Panc1 (cell line): ENCODE measurements at regions not wholly inside any gene's neighbourhood (a gene's known extent, or its start where the extent isn't known, plus 50 kb on each side); places are given as distances from the start of the nearest gene placed in this dataset.

Experiments
- POLR2AphosphoS5 ChIP-seq: IDR thresholded peaks from 2 replicates; pipeline ENCODE4 v1.6.1; 2012; ENCODE audit warnings: mild to moderate bottlenecking, low read depth, low read length, moderate library complexity
- SIN3A ChIP-seq: IDR thresholded peaks from 2 replicates; pipeline ENCODE4 v1.6.1; 2012; ENCODE audit warnings: low read depth, mild to moderate bottlenecking, low read length, moderate library complexity, borderline replicate concordance; ENCODE audit not compliant: insufficient read depth
- TF ChIP-seq, protein P1 (sequence below), 2 experiments: IDR thresholded peaks; 2 replicates each; pipeline ENCODE4 v1.6.1; 2011 to 2012; ENCODE audit warnings: low read depth in 2 of 2, control low read depth in 1 of 2, low read length in 1 of 2, mild to moderate bottlenecking in 1 of 2, moderate library complexity in 1 of 2; ENCODE audit not compliant: insufficient read depth in 1 of 2
- TF ChIP-seq, protein P2 (sequence below): fragments of 450-650 bp; IDR thresholded peaks from 2 replicates; pipeline ENCODE4 v1.5.1; 2017; ENCODE audit warnings: mild to moderate bottlenecking

DNA sequence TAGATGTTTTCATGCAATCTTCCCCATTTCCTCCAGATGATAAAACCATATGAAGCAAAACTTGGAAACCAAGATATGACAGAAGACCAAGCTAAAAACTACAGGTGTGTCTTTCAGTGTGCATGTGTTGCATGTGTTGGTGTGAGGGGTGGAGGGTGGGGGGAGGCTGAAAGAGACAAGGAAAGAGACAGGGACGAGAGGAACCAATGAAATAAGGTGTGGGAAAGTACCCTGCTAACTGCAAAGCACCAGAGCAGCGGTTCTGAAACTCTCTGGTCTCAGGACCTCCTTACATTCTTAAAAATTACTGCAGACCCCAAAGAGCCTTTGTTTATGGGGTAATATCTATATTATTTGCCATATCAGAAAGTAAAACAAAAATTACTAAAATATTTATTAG lies 87.4 kb upstream of the HIVEP3 start:
- TF ChIP-seq, protein P1, sequence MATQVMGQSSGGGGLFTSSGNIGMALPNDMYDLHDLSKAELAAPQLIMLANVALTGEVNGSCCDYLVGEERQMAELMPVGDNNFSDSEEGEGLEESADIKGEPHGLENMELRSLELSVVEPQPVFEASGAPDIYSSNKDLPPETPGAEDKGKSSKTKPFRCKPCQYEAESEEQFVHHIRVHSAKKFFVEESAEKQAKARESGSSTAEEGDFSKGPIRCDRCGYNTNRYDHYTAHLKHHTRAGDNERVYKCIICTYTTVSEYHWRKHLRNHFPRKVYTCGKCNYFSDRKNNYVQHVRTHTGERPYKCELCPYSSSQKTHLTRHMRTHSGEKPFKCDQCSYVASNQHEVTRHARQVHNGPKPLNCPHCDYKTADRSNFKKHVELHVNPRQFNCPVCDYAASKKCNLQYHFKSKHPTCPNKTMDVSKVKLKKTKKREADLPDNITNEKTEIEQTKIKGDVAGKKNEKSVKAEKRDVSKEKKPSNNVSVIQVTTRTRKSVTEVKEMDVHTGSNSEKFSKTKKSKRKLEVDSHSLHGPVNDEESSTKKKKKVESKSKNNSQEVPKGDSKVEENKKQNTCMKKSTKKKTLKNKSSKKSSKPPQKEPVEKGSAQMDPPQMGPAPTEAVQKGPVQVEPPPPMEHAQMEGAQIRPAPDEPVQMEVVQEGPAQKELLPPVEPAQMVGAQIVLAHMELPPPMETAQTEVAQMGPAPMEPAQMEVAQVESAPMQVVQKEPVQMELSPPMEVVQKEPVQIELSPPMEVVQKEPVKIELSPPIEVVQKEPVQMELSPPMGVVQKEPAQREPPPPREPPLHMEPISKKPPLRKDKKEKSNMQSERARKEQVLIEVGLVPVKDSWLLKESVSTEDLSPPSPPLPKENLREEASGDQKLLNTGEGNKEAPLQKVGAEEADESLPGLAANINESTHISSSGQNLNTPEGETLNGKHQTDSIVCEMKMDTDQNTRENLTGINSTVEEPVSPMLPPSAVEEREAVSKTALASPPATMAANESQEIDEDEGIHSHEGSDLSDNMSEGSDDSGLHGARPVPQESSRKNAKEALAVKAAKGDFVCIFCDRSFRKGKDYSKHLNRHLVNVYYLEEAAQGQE (IDR thresholded peaks at IDR 0.05; ENCODE audit: insufficient read depth in 1 of 2, low read depth in 2 of 2, low read length in 1 of 2), result no peak
- TF ChIP-seq, protein P2, sequence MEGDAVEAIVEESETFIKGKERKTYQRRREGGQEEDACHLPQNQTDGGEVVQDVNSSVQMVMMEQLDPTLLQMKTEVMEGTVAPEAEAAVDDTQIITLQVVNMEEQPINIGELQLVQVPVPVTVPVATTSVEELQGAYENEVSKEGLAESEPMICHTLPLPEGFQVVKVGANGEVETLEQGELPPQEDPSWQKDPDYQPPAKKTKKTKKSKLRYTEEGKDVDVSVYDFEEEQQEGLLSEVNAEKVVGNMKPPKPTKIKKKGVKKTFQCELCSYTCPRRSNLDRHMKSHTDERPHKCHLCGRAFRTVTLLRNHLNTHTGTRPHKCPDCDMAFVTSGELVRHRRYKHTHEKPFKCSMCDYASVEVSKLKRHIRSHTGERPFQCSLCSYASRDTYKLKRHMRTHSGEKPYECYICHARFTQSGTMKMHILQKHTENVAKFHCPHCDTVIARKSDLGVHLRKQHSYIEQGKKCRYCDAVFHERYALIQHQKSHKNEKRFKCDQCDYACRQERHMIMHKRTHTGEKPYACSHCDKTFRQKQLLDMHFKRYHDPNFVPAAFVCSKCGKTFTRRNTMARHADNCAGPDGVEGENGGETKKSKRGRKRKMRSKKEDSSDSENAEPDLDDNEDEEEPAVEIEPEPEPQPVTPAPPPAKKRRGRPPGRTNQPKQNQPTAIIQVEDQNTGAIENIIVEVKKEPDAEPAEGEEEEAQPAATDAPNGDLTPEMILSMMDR, result no peak
- no peak for TF ChIP-seq POLR2AphosphoS5
- no peak for TF ChIP-seq SIN3A
